ENCODE measurements at regions not wholly inside any gene's neighbourhood (a gene's known extent, or its start where the extent isn't known, plus 50 kb on each side); places are given as distances from the start of the nearest gene placed in this dataset.

DNA sequence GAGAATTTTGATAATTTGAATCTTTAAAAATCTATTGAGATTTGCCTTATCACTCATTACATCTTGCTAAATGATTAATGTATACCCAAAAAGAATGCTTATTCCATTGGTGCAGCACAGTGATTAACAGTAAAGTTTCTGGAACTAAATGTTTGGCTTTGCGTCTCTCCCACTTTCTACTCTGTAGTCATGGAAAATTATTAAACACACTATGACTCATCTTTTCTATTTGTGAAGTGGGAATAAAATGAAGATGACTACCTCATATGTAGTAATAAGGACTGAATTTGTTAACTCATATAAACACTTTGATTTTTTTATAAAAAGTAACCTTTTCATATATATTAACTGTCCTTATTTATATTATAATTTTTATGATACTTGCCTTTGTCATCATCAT is 118.1 kb downstream of the RERGL start:
- no peak for TF ChIP-seq EZH2phosphoT487 (IDR thresholded peaks at IDR 0.05; ENCODE audit: borderline replicate concordance, low read length)
- TF ChIP-seq, protein P1, sequence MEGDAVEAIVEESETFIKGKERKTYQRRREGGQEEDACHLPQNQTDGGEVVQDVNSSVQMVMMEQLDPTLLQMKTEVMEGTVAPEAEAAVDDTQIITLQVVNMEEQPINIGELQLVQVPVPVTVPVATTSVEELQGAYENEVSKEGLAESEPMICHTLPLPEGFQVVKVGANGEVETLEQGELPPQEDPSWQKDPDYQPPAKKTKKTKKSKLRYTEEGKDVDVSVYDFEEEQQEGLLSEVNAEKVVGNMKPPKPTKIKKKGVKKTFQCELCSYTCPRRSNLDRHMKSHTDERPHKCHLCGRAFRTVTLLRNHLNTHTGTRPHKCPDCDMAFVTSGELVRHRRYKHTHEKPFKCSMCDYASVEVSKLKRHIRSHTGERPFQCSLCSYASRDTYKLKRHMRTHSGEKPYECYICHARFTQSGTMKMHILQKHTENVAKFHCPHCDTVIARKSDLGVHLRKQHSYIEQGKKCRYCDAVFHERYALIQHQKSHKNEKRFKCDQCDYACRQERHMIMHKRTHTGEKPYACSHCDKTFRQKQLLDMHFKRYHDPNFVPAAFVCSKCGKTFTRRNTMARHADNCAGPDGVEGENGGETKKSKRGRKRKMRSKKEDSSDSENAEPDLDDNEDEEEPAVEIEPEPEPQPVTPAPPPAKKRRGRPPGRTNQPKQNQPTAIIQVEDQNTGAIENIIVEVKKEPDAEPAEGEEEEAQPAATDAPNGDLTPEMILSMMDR (IDR thresholded peaks at IDR 0.05; ENCODE audit: low read depth, low read length, poor library complexity, severe bottlenecking) = no peak

All from DOHH2 (cell line).